ENCODE measurements at regions not wholly inside any gene's neighbourhood (a gene's known extent, or its start where the extent isn't known, plus 50 kb on each side); places are given as distances from the start of the nearest gene placed in this dataset.

- DNase-seq (ENCODE audit: low read depth in 4 of 4, low spot score in 3 of 4), result no peak
Observed at GRCh38 chr2:81266106-81266505, 961.6 kb upstream of the LRRTM1 start.

- DNase-seq (ENCODE audit: low read depth in 4 of 4, low spot score in 3 of 4), result no peak
Observed at GRCh38 chr2:81263989-81264388, 959.4 kb upstream of the LRRTM1 start.

- no peak for DNase-seq (ENCODE audit: low read depth in 4 of 4, low spot score in 3 of 4)
Observed at GRCh38 chr2:81260320-81260719, 955.8 kb upstream of the LRRTM1 start.

GRCh38 chr2:81250270-81250669, 945.7 kb upstream of the LRRTM1 start:
- DNase-seq (ENCODE audit: low read depth in 4 of 4, low spot score in 3 of 4), result no peak

GRCh38 chr2:81249152-81249551, 944.6 kb upstream of the LRRTM1 start:
- no peak for DNase-seq (ENCODE audit: low read depth in 4 of 4, low spot score in 3 of 4)

GRCh38 chr2:81247648-81248047, 943.1 kb upstream of the LRRTM1 start:
- no peak for DNase-seq (ENCODE audit: low read depth in 4 of 4, low spot score in 3 of 4)

- DNase-seq (ENCODE audit: low read depth in 4 of 4, low spot score in 3 of 4), result no peak
Observed at GRCh38 chr2:81242501-81242900, 937.9 kb upstream of the LRRTM1 start.

- no peak for DNase-seq (ENCODE audit: low read depth in 4 of 4, low spot score in 3 of 4)
Observed at GRCh38 chr2:81238462-81238861, 933.9 kb upstream of the LRRTM1 start.

GRCh38 chr2:81235601-81236000, 931.0 kb upstream of the LRRTM1 start:
- DNase-seq (ENCODE audit: low read depth in 4 of 4, low spot score in 3 of 4), result no peak

- DNase-seq (ENCODE audit: low read depth in 4 of 4, low spot score in 3 of 4), result no peak
Observed at GRCh38 chr2:81234711-81235110, 930.2 kb upstream of the LRRTM1 start.

GRCh38 chr2:81225756-81226155, 921.2 kb upstream of the LRRTM1 start:
- no peak for DNase-seq (ENCODE audit: low read depth in 4 of 4, low spot score in 3 of 4)

- DNase-seq (ENCODE audit: low read depth in 4 of 4, low spot score in 3 of 4), result no peak
Observed at GRCh38 chr2:81213598-81213997, 909.0 kb upstream of the LRRTM1 start.

- no peak for DNase-seq (ENCODE audit: low read depth in 4 of 4, low spot score in 3 of 4)
Observed at GRCh38 chr2:81206216-81206615, 901.7 kb upstream of the LRRTM1 start.

- DNase-seq (ENCODE audit: low read depth in 4 of 4, low spot score in 3 of 4), result no peak
Observed at GRCh38 chr2:81196933-81197628, 892.5 kb upstream of the LRRTM1 start.

- DNase-seq (ENCODE audit: low read depth in 4 of 4, low spot score in 3 of 4), result no peak
Observed at GRCh38 chr2:81196383-81196851, 891.9 kb upstream of the LRRTM1 start.

- DNase-seq (ENCODE audit: low read depth in 4 of 4, low spot score in 3 of 4), result no peak
Observed at GRCh38 chr2:81195774-81196382, 891.3 kb upstream of the LRRTM1 start.

GRCh38 chr2:81195017-81195773, 890.6 kb upstream of the LRRTM1 start:
- DNase-seq (ENCODE audit: low read depth in 4 of 4, low spot score in 3 of 4), result no peak

- DNase-seq (ENCODE audit: low read depth in 4 of 4, low spot score in 3 of 4), result no peak
Observed at GRCh38 chr2:81194581-81194980, 890.0 kb upstream of the LRRTM1 start.

GRCh38 chr2:81194176-81194575, 889.6 kb upstream of the LRRTM1 start:
- DNase-seq (ENCODE audit: low read depth in 4 of 4, low spot score in 3 of 4), result no peak

- no peak for DNase-seq (ENCODE audit: low read depth in 4 of 4, low spot score in 3 of 4)
Observed at GRCh38 chr2:81181845-81182244, 877.3 kb upstream of the LRRTM1 start.

- DNase-seq (ENCODE audit: low read depth in 4 of 4, low spot score in 3 of 4), result no peak
Observed at GRCh38 chr2:81171447-81171846, 866.9 kb upstream of the LRRTM1 start.

- DNase-seq (ENCODE audit: low read depth in 4 of 4, low spot score in 3 of 4), result no peak
Observed at GRCh38 chr2:81163583-81163982, 859.0 kb upstream of the LRRTM1 start.

Measured in left renal pelvis (tissue), 4 donors.